ENCODE measurements at regions not wholly inside any gene's neighbourhood (a gene's known extent, or its start where the extent isn't known, plus 50 kb on each side); places are given as distances from the start of the nearest gene placed in this dataset.
"Not testable (repeated sequence)": the region's sequence is repeated elsewhere in the genome, so short reads cannot be mapped to it uniquely, and the experiment has no call there.

DNA sequence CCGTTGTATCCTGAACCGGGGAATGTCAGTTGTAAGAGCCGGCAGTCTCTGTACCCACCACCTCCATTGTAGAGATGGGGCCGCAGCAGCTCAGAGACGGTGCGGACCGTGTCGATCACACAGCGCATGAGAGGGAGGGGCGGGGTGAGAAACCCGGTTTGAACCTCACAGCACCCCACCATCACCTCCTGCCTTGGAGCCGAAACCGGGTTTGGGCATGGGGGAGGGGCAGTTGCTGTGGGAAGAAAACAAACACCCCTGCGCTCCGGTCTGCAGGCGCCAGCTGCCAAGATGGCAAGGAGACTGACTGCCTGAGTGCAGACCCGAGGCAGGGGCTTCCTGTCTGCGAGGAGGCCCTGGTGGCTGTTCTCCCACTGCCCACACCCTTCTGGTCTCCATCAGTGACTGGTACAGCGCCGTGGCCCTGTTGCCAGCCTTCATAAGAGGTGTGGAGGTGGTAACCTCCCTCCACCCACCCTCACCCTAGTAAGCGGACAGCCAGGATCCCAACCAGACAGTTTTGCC lies 69.2 kb upstream of the SSBP3 start:
- no peak overlapping the region for H3K27ac ChIP-seq (ENCODE audit: low read depth, low read length)
- H3K9ac ChIP-seq (ENCODE audit: low read length in 5 of 5) = no peak overlapping the region
- H3K4me3 ChIP-seq (ENCODE audit: low read depth in 1 of 5, low read length in 5 of 5) = peak overlapping the region in 3 of 5 donors; percentile 45 to 57 (median 51)
- no peaks in the 10 kb centered on the region for H3K9me3 ChIP-seq (ENCODE audit: control insufficient read depth in 5 of 5, low read length in 5 of 5)
- H3K27me3 ChIP-seq (ENCODE audit: control insufficient read depth in 5 of 5, insufficient read depth in 4 of 5, low read length in 5 of 5) = peaks cover 0 to 8% (median 6%) of the 10 kb centered on the region in 5 donors
- H3K36me3 ChIP-seq (ENCODE audit: control insufficient read depth in 5 of 5, insufficient read depth in 5 of 5, low read length in 5 of 5) = no peaks in the 10 kb centered on the region
- H3K4me1 ChIP-seq (ENCODE audit: control insufficient read depth in 5 of 5, insufficient read depth in 5 of 5, low read length in 5 of 5) = peaks cover 3 to 25% (median 15%) of the 10 kb centered on the region in 5 donors

DNA sequence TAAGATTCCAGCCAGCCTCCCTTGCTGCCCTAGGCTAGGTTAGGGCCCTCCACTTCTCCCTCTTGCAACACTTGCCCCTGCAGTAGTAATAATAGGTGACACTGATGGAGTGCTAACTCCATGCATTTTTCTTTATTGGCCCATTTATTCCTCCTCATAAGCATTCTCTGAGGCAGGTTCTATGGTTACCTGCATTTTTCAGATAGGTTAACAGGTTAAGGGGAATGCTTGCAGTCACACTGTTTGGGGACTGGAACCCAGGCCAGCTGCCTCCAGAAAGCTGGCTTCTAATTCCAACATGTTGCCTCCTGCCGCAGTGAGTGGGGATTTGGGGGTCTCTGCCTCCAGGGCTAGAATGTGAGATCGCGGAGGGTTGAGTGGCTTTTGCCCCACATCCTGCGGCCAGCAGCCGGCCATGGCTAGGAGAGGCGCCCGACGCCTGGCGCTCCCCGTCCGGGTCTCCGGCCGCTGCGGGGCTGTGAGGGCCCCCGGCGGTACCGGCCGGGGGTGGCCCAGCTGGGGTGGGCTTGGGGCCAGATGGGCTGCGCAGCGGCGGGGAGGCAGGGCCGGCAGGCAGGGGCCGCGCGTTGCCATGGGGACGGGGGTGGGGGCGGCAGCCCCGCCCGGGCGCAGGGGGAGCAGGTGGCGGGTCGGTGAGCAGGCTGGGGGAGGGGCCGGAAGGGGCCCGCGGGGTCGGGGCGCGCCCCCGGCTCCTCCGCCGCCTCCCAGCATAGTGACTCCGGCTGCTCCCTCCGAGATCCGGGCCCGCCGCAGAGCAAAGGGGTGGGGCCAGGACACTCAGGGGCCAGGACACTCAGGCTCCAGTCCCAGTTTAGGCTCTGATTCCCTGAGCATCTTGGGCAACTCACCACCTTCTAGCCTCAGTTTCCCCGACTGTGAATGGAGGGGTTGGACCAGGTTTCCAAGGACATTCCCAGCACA lies 68.4 kb upstream of the SSBP3 start:
- Histone ChIP-seq H3K4me1 (ENCODE audit: control insufficient read depth in 5 of 5, insufficient read depth in 5 of 5, low read length in 5 of 5) (peaks cover 3 to 22% (median 15%) of the 10 kb centered on the region in 5 donors), H3K27me3 (ENCODE audit: control insufficient read depth in 5 of 5, insufficient read depth in 4 of 5, low read length in 5 of 5) (peaks cover 0 to 8% (median 6%) of the 10 kb centered on the region in 5 donors), H3K9me3 (ENCODE audit: control insufficient read depth in 5 of 5, low read length in 5 of 5) (no peaks in the 10 kb centered on the region), H3K27ac (ENCODE audit: low read depth, low read length) (no peak overlapping the region), H3K9ac (ENCODE audit: low read length in 5 of 5) (peak overlapping the region in 1 of 5 donors; percentile 19), H3K36me3 (ENCODE audit: control insufficient read depth in 5 of 5, insufficient read depth in 5 of 5, low read length in 5 of 5) (no peaks in the 10 kb centered on the region), H3K4me3 (ENCODE audit: low read depth in 1 of 5, low read length in 5 of 5) (peak overlapping the region; percentile 48 to 57 (median 51))

DNA sequence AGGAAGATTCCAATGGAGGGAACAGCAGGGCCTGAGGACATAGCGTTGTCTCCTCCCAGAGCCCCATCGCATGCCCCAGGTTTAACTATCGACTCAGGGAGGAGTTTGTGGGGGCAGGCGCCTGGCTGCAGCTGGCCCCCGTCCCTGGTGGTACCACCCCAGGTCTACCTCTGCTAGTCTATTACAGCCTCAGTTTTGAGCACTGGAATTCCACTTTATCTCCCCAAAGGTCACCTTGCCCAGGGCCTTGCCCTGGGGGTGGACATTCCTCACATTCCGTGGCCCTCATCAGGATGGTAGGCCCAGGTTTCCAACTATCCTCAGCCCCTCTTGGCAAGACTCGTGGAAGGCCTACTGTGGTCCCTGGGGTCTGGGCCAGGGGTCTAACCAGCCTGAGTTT lies 65.4 kb upstream of the SSBP3 start:
- H3K9ac ChIP-seq (ENCODE audit: low read length in 5 of 5) = no peak overlapping the region
- H3K4me3 ChIP-seq (ENCODE audit: low read depth in 1 of 5, low read length in 5 of 5) = no peak overlapping the region
- peaks cover 3 to 21% (median 14%) of the 10 kb centered on the region in 5 donors for H3K4me1 ChIP-seq (ENCODE audit: control insufficient read depth in 5 of 5, insufficient read depth in 5 of 5, low read length in 5 of 5)
- no peaks in the 10 kb centered on the region for H3K9me3 ChIP-seq (ENCODE audit: control insufficient read depth in 5 of 5, low read length in 5 of 5)
- no peaks in the 10 kb centered on the region for H3K36me3 ChIP-seq (ENCODE audit: control insufficient read depth in 5 of 5, insufficient read depth in 5 of 5, low read length in 5 of 5)
- H3K27ac ChIP-seq (ENCODE audit: low read depth, low read length) = no peak overlapping the region
- H3K27me3 ChIP-seq (ENCODE audit: control insufficient read depth in 5 of 5, insufficient read depth in 4 of 5, low read length in 5 of 5) = peaks cover 0 to 8% (median 6%) of the 10 kb centered on the region in 5 donors

DNA sequence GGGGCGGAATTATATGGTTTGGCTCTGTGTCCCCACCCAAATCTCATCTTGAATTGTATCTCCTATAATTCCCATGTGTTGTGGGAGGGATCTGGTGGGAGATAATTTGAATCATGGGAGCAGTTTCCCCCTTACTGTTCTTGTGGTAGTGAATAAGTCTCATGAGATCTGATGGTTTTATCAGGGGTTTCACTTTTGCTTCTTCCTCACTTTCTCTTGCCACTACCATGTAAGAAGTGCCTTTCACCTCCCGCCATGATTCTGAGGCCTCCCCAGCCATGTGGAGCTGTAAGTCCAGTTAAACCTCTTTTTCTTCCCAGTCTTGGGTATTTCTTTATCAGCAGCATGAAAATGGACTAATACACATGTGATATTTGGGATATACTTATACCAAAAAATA lies 63.2 kb upstream of the SSBP3 start:
- peaks cover 0 to 14% (median 13%) of the 10 kb centered on the region in 5 donors for H3K4me1 ChIP-seq (ENCODE audit: control insufficient read depth in 5 of 5, insufficient read depth in 5 of 5, low read length in 5 of 5)
- not testable (repeated sequence) for H3K27ac ChIP-seq (ENCODE audit: low read depth, low read length); H3K4me3 ChIP-seq (ENCODE audit: low read depth in 1 of 5, low read length in 5 of 5); H3K9me3 ChIP-seq (ENCODE audit: control insufficient read depth in 5 of 5, low read length in 5 of 5); H3K27me3 ChIP-seq (ENCODE audit: control insufficient read depth in 5 of 5, insufficient read depth in 4 of 5, low read length in 5 of 5); H3K9ac ChIP-seq (ENCODE audit: low read length in 5 of 5); H3K36me3 ChIP-seq (ENCODE audit: control insufficient read depth in 5 of 5, insufficient read depth in 5 of 5, low read length in 5 of 5)

DNA sequence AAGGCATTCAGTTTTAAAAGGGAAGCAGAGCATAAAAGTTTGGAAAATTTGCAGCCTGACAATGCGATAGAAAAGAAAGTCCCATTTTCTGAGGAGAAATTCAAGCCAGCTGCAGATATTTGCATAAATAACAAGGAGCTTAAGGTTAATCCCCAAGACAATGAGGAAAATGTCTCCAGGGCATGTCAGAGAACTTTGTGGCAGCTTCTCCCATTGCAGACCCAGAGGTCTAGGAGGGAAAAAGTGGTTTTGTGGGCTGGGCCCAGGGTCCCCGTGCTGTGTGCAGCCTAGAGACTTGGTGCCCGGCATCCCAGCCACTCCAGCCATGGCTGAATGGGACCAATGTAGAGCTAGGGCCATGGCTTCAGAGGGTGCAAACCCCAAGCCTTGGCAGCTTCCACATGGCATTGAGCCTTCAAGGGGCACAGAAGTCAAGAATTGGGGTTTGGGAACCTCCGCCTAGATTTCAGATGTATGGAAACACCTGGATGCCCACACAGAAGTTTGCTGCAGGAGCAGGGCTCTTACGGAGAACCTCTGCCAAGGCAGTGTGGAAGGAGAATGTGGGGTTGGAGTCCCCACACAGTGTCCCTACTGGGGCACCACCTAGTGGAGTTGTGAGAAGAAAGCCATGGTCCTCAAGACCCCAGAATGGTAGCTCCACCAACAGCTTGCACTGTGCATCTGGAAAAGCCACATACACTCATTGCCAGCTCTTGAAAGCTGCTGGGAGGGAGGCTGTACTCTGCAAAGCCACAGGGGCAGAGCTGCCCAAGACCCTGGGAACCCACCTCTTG lies 62.3 kb upstream of the SSBP3 start:
- H3K9ac ChIP-seq (ENCODE audit: low read length in 5 of 5); H3K9me3 ChIP-seq (ENCODE audit: control insufficient read depth in 5 of 5, low read length in 5 of 5); H3K36me3 ChIP-seq (ENCODE audit: control insufficient read depth in 5 of 5, insufficient read depth in 5 of 5, low read length in 5 of 5); H3K4me3 ChIP-seq (ENCODE audit: low read depth in 1 of 5, low read length in 5 of 5); H3K27me3 ChIP-seq (ENCODE audit: control insufficient read depth in 5 of 5, insufficient read depth in 4 of 5, low read length in 5 of 5); H3K27ac ChIP-seq (ENCODE audit: low read depth, low read length): not testable (repeated sequence)
- peaks cover 0 to 19% (median 14%) of the 10 kb centered on the region in 5 donors for H3K4me1 ChIP-seq (ENCODE audit: control insufficient read depth in 5 of 5, insufficient read depth in 5 of 5, low read length in 5 of 5)

DNA sequence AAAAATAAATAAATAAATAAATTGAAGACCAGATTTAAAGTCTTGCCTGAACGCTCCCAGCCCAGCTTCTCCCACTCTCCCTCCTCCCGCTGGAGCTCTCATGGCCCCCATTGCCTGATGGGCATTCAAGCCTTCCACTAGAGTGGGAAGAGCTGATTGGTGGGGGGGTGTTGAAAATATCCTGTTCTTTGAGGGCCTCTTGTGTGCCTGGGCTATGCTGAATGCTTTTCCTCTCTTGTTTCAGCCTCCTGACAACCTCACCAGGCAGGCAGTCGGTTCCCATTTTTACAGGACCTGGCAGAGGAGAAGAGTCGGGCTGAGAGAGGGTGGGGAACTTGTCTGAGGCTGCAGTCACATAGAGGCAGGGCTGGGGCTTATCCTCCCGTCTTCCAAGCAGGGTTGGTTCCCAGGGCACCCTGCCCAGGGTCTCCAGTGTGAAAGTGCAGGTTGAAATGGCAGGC lies 59.2 kb upstream of the SSBP3 start:
- Histone ChIP-seq H3K4me3 (ENCODE audit: low read depth in 1 of 5, low read length in 5 of 5) (no peak overlapping the region), H3K27me3 (ENCODE audit: control insufficient read depth in 5 of 5, insufficient read depth in 4 of 5, low read length in 5 of 5) (peaks cover 0 to under 1% (median 0%) of the 10 kb centered on the region in 5 donors), H3K9me3 (ENCODE audit: control insufficient read depth in 5 of 5, low read length in 5 of 5) (no peaks in the 10 kb centered on the region), H3K36me3 (ENCODE audit: control insufficient read depth in 5 of 5, insufficient read depth in 5 of 5, low read length in 5 of 5) (no peaks in the 10 kb centered on the region), H3K9ac (ENCODE audit: low read length in 5 of 5) (no peak overlapping the region), H3K27ac (ENCODE audit: low read depth, low read length) (no peak overlapping the region), H3K4me1 (ENCODE audit: control insufficient read depth in 5 of 5, insufficient read depth in 5 of 5, low read length in 5 of 5) (peaks cover 0 to 27% (median 19%) of the 10 kb centered on the region in 5 donors)

DNA sequence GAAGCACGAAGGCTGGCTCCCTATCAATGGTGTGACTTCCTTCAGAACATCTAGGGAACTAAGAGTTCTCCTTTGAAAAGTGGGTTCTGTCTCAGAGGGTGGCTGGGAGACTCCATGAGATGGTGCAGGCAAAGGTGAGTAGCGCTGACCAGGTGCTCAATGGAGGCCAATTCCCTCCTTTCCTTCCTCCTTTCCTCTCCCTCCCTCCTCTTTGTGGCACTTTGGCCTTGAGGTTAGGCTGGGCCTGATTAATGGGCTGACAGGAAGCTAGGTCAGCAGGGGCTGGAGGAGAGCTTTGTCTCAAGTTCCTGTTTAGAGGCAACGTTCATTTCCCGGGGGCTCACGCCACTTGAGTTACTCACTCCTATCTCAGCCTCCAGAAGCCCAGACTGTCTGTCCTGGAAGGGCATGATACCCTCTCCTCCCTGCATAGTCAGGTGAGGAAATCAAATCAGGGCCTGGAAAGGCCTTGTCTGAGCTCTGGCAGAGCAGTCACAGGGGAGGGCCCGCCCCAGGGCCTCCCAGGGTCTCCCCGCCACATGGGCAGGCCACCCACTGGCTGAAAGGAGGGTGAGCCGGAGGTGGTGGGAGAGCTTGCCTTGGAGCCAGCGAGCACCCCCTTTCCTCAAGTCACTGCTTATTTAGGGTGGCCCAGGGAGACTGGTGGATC lies 58.4 kb upstream of the SSBP3 start:
- H3K27me3 ChIP-seq (ENCODE audit: control insufficient read depth in 5 of 5, insufficient read depth in 4 of 5, low read length in 5 of 5) = peaks cover 0 to 4% (median 3%) of the 10 kb centered on the region in 5 donors
- no peaks in the 10 kb centered on the region for H3K9me3 ChIP-seq (ENCODE audit: control insufficient read depth in 5 of 5, low read length in 5 of 5)
- peaks cover 0 to 30% (median 19%) of the 10 kb centered on the region in 5 donors for H3K4me1 ChIP-seq (ENCODE audit: control insufficient read depth in 5 of 5, insufficient read depth in 5 of 5, low read length in 5 of 5)
- H3K27ac ChIP-seq (ENCODE audit: low read depth, low read length) = no peak overlapping the region
- H3K36me3 ChIP-seq (ENCODE audit: control insufficient read depth in 5 of 5, insufficient read depth in 5 of 5, low read length in 5 of 5) = no peaks in the 10 kb centered on the region
- H3K4me3 ChIP-seq (ENCODE audit: low read depth in 1 of 5, low read length in 5 of 5) = no peak overlapping the region
- H3K9ac ChIP-seq (ENCODE audit: low read length in 5 of 5) = no peak overlapping the region

DNA sequence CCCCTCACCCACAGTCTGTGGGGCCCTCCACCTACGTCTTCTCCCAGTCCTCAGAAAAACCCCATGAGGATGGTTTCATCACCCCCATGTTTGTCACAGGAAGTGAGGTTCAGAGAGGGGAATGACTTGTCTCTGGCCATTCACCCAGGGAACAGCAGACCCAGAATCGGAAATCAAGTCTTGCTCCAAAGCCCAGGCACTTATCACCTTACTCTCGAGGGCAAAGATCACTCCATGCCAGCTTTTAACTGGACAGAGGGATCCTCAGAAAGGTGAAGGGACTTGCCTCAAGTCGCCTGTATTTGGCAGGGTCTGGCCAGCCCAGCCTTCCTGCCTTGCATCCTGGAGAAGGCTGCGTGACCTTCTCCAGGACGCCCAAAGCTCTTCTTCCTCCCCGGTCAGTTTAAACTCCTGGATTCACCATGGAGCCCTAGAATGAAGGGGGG lies 57.9 kb upstream of the SSBP3 start:
- Histone ChIP-seq H3K36me3 (ENCODE audit: control insufficient read depth in 5 of 5, insufficient read depth in 5 of 5, low read length in 5 of 5) (no peaks in the 10 kb centered on the region), H3K9ac (ENCODE audit: low read length in 5 of 5) (no peak overlapping the region), H3K27me3 (ENCODE audit: control insufficient read depth in 5 of 5, insufficient read depth in 4 of 5, low read length in 5 of 5) (peaks cover 0 to 4% (median 3%) of the 10 kb centered on the region in 5 donors), H3K27ac (ENCODE audit: low read depth, low read length) (no peak overlapping the region), H3K4me3 (ENCODE audit: low read depth in 1 of 5, low read length in 5 of 5) (no peak overlapping the region), H3K9me3 (ENCODE audit: control insufficient read depth in 5 of 5, low read length in 5 of 5) (no peaks in the 10 kb centered on the region), H3K4me1 (ENCODE audit: control insufficient read depth in 5 of 5, insufficient read depth in 5 of 5, low read length in 5 of 5) (peaks cover 0 to 35% (median 19%) of the 10 kb centered on the region in 5 donors)

DNA sequence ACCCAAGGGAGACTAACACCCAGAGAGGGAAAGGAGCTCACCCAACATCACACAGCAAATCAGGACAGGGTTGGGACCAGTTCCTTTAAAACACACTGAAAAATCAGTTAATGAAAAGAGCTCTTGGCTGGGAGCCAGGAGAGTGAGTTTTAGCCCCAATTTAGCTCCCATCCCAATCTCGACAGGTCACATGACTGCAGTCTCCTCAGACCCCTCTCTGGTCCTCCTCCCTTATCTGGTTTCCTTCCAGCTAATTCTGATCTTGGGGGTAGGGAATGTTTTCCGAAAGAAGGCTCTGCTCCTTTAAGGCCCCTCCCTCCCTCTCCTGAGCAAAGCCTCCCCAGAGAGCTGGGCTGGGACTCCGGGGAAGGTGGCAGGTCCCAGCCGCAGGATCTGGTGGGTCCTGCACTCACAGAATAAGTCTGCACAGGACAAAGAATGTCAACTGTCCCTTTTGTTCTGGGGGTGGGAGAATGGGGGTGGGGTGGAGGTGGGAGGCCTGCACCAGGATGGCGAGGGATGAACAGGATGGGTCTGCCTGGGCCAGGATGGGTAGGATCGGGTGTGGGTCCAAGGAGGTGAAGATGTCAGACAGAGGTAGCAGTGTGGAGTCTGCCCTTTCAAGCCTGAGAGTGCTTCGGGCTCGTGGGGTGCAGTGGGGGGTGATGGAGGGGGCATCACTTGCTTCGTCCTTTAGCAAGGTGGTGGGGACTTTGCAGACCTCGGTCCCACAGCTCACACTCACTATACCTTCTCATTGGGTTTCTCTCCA lies 57.3 kb upstream of the SSBP3 start:
- H3K9me3 ChIP-seq (ENCODE audit: control insufficient read depth in 5 of 5, low read length in 5 of 5) = peaks cover 0 to 4% (median 0%) of the 10 kb centered on the region in 5 donors
- H3K4me1 ChIP-seq (ENCODE audit: control insufficient read depth in 5 of 5, insufficient read depth in 5 of 5, low read length in 5 of 5) = peaks cover 0 to 35% (median 19%) of the 10 kb centered on the region in 5 donors
- no peak overlapping the region for H3K27ac ChIP-seq (ENCODE audit: low read depth, low read length)
- no peak overlapping the region for H3K4me3 ChIP-seq (ENCODE audit: low read depth in 1 of 5, low read length in 5 of 5)
- peaks cover 0 to 4% (median 3%) of the 10 kb centered on the region in 5 donors for H3K27me3 ChIP-seq (ENCODE audit: control insufficient read depth in 5 of 5, insufficient read depth in 4 of 5, low read length in 5 of 5)
- H3K36me3 ChIP-seq (ENCODE audit: control insufficient read depth in 5 of 5, insufficient read depth in 5 of 5, low read length in 5 of 5) = no peaks in the 10 kb centered on the region
- H3K9ac ChIP-seq (ENCODE audit: low read length in 5 of 5) = no peak overlapping the region
